ENCODE measurements at regions not wholly inside any gene's neighbourhood (a gene's known extent, or its start where the extent isn't known, plus 50 kb on each side); places are given as distances from the start of the nearest gene placed in this dataset.

GRCh38 chr22:49406047-49406650 lies 421.5 kb downstream of the BRD1 start:
- TF ChIP-seq SMC3 (IDR thresholded peaks at IDR 0.05; ENCODE audit: low read length) (no peak), ZSCAN21 (CRISPR knock-in tag; IDR thresholded peaks at IDR 0.05; ENCODE audit: borderline replicate concordance) (no peak)

Data from HepG2 (cell line).